ENCODE measurements at regions not wholly inside any gene's neighbourhood (a gene's known extent, or its start where the extent isn't known, plus 50 kb on each side); places are given as distances from the start of the nearest gene placed in this dataset.

DNA sequence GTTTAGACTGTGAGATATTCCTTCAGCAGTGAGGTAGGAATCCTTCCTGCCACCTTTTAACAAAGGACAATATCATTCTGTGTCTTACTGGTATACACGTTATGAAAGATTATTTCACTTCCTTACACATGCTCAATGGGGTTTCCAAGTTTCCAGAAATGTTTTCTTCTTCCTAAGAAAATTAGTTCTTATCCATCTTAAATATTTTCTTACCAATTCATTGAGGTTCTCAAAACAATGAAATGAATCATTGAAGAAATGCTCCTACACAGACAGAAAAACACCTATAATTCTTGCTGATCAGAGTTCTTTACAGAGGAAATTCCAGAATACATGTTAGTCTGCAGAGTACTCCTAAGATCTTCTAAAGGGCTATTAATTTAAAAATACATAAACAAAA, 51.4 kb upstream of the SEC61G start:
- 3 to 5% methylated on average over 1 of the region's 1 CpG for WGBS, 2 donors

DNA sequence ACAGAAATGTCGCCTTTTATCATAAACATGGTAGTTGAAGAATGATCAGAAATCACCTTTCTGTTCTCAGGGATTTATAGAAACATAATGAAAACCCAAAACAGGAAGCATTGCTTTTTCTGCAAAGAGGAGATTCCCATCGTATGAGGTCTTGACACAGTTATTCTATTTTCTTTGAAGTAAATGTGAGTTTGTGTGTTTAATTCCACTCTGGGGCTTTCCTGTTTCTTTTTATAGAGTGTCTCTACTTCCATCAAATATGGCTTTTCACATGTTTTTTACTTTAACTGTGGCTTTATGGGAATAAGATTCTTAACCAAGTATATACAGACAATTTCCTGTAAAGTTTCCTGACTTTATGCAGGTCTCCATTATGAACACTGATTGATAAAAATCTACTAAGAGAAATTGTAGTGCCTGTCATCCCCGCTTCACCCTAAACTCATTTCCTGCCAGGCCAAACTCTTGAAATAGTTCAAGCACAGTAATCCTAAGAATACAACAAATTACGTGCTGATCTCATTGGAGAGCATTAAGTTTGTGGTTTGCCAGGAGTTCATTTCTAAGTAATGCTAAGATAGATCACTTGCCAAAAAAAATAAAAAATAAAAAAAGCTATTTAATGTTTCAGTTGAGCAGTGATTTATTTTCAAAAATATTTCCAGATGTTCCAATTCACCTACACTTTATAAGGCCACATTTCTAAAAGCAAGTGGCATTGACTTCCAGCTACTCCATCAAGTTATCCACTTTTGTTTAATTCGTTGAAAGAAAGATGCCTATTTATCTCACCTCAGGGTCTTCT, 52.2 kb upstream of the SEC61G start:
- ATAC-seq (ENCODE audit: low FRiP score) (peak; percentile 77), DNase-seq (no peak)
- intact Hi-C loops (cut with DNase I), result no loop called here
- Histone ChIP-seq H3K27ac (ENCODE audit: low read depth in 1 of 2, low read length in 2 of 2) (peak overlapping the region; percentile 14 to 74), H3K36me3 (ENCODE audit: control insufficient read depth in 1 of 2, insufficient read depth in 2 of 2, low read length in 1 of 2) (no peaks in the 10 kb centered on the region), H3K4me1 (ENCODE audit: control insufficient read depth in 1 of 2, insufficient read depth in 2 of 2, low read length in 2 of 2) (peaks cover 0 to 3% of the 10 kb centered on the region in 2 donors), H3K9me3 (ENCODE audit: control insufficient read depth, low read length) (no peaks in the 10 kb centered on the region), H3K27me3 (ENCODE audit: control insufficient read depth in 1 of 2, insufficient read depth in 2 of 2, low read length in 1 of 2) (no peaks in the 10 kb centered on the region), H3K4me3 (ENCODE audit: low read length in 2 of 2) (no peak overlapping the region)
- 16 to 18% methylated on average over 5 of the region's 5 CpGs for whole genome bisulfite sequencing, 2 donors

More for the DNA sequence above, 51.4 kb upstream of the SEC61G start:
- Histone ChIP-seq H3K27ac (ENCODE audit: low read depth in 1 of 2, low read length in 2 of 2) (peak overlapping the region in 1 of 2 donors; percentile 14), H3K27me3 (ENCODE audit: control insufficient read depth in 1 of 2, insufficient read depth in 2 of 2, low read length in 1 of 2) (no peaks in the 10 kb centered on the region), H3K4me3 (ENCODE audit: low read length in 2 of 2) (no peak overlapping the region), H3K4me1 (ENCODE audit: control insufficient read depth in 1 of 2, insufficient read depth in 2 of 2, low read length in 2 of 2) (peaks cover 0 to 3% of the 10 kb centered on the region in 2 donors), H3K9me3 (ENCODE audit: control insufficient read depth, low read length) (no peaks in the 10 kb centered on the region), H3K36me3 (ENCODE audit: control insufficient read depth in 1 of 2, insufficient read depth in 2 of 2, low read length in 1 of 2) (no peaks in the 10 kb centered on the region)
- DNase-seq (no peak), ATAC-seq (ENCODE audit: low FRiP score) (no peak)
- intact Hi-C loops (cut with DNase I), result no loop called here

DNA sequence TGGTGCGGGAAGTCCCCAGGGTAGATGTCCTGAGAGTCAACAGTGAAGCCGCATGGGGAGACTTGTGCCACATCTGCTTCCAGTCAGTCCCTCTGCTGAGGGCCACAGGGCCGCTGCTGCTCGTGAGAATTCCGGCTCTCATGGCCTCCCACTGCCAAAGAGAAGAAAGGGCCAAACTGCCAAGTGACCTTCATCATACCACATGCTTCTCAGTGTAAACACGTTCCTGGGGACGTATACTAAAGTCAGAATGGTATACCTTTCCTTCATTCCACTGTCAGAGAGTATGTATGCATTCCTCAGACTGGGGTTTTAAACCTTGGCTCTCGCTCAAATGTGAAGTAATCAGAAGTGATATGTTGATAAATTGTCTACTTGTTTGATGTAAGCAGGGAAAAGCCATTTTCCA, 52.8 kb upstream of the SEC61G start:
- H3K36me3 ChIP-seq (ENCODE audit: control insufficient read depth in 1 of 2, insufficient read depth in 2 of 2, low read length in 1 of 2), result no peaks in the 10 kb centered on the region
- H3K27ac ChIP-seq (ENCODE audit: low read depth in 1 of 2, low read length in 2 of 2), result peak overlapping the region in 1 of 2 donors; percentile 74
- no peaks in the 10 kb centered on the region for H3K27me3 ChIP-seq (ENCODE audit: control insufficient read depth in 1 of 2, insufficient read depth in 2 of 2, low read length in 1 of 2)
- no peak overlapping the region for H3K4me3 ChIP-seq (ENCODE audit: low read length in 2 of 2)
- WGBS, 2 donors, result 15% methylated on average over 8 of the region's 8 CpGs
- DNase-seq (no peak), ATAC-seq (ENCODE audit: low FRiP score) (peak; percentile 76)
- intact Hi-C loops (cut with DNase I), result no loop called here
- H3K4me1 ChIP-seq (ENCODE audit: control insufficient read depth in 1 of 2, insufficient read depth in 2 of 2, low read length in 2 of 2), result peaks cover 0 to 3% of the 10 kb centered on the region in 2 donors
- no peaks in the 10 kb centered on the region for H3K9me3 ChIP-seq (ENCODE audit: control insufficient read depth, low read length)

DNA sequence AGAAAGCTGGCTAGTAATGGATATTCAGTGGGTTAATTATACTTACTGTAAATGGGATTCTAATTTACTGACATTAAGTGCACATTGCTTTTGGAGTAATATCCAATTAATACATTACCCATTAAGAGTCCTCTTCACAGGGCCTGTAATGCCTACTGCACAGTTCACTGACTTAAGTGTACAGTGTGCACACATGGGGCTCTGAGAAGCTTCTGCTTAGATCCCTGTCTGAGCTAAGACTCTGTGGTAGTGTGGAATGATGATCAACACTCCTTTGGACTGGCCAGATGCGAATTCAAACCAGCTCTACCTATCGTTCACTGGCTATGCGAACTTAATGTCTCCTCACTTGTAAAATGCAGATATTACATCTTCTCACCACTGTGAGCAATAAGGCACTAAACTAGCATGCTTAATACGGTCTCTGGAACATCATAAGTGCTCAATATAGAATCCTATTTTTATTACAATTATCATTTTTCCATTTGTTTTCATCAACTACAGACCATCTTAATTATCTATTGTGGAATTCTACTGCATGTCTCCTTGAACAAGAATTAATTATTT, 53.8 kb upstream of the SEC61G start:
- Histone ChIP-seq H3K4me3 (ENCODE audit: low read length in 2 of 2) (no peak overlapping the region), H3K27me3 (ENCODE audit: control insufficient read depth in 1 of 2, insufficient read depth in 2 of 2, low read length in 1 of 2) (no peaks in the 10 kb centered on the region), H3K27ac (ENCODE audit: low read depth in 1 of 2, low read length in 2 of 2) (no peak overlapping the region), H3K4me1 (ENCODE audit: control insufficient read depth in 1 of 2, insufficient read depth in 2 of 2, low read length in 2 of 2) (peaks cover 0 to 3% of the 10 kb centered on the region in 2 donors), H3K9me3 (ENCODE audit: control insufficient read depth, low read length) (no peaks in the 10 kb centered on the region), H3K36me3 (ENCODE audit: control insufficient read depth in 1 of 2, insufficient read depth in 2 of 2, low read length in 1 of 2) (no peaks in the 10 kb centered on the region)
- intact Hi-C loops (cut with DNase I), result no loop called here
- DNase-seq, result no peak
- WGBS, 2 donors, result 91 to 95% methylated on average over 4 of the region's 4 CpGs
- no peak for ATAC-seq (ENCODE audit: low FRiP score)

DNA sequence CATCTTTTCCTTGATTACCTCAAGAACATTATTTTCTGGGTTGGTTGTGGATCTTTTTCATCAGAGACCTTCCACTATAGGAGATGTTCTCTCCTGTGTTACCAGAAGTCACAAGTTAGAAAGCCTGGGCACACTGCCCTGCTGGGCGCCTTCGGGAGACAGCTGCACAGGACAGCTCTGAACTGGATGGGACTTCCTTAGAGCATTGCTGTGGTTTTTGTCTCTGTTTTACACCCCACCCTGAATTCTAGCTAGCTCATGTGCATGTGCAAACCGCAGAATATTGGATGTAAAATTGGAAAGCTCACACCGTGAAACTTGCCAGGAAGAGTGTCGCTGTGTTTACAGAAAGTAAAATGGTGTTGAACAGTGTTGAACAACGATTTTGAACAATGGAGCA, 54.4 kb upstream of the SEC61G start:
- Histone ChIP-seq H3K27ac (ENCODE audit: low read depth in 1 of 2, low read length in 2 of 2) (no peak overlapping the region), H3K36me3 (ENCODE audit: control insufficient read depth in 1 of 2, insufficient read depth in 2 of 2, low read length in 1 of 2) (no peaks in the 10 kb centered on the region), H3K9me3 (ENCODE audit: control insufficient read depth, low read length) (no peaks in the 10 kb centered on the region), H3K4me3 (ENCODE audit: low read length in 2 of 2) (no peak overlapping the region), H3K4me1 (ENCODE audit: control insufficient read depth in 1 of 2, insufficient read depth in 2 of 2, low read length in 2 of 2) (peaks cover 0 to 3% of the 10 kb centered on the region in 2 donors), H3K27me3 (ENCODE audit: control insufficient read depth in 1 of 2, insufficient read depth in 2 of 2, low read length in 1 of 2) (no peaks in the 10 kb centered on the region)
- 62 to 65% methylated on average over 6 of the region's 6 CpGs for WGBS, 2 donors
- ATAC-seq (ENCODE audit: low FRiP score), result peak; percentile 65
- peak in 1 of 2 donors; percentile 73 for DNase-seq
- intact Hi-C loops (cut with DNase I), result no loop called here

DNA sequence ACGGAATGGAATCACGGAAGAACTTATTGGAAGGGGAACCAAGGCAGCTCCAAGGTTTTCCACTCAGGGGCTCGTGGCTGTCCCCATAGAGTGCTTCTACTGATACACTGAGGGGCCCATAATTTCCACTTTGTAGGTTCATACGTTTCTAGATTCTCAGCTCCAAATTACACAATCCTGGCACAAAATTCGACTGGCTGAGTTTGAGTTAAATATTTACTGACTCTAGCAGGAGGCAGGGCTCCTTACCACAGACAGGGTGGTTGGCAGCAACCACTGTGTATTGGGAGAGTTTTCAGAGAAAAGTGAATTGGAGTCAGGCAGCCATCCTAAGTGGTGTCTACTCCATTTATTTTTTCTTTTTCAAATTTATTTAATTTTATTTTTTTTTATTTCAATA, 55.4 kb upstream of the SEC61G start:
- WGBS, 2 donors, result 67 to 73% methylated on average over 5 of the region's 5 CpGs
- Histone ChIP-seq H3K4me3 (ENCODE audit: low read length in 2 of 2) (no peak overlapping the region), H3K9me3 (ENCODE audit: control insufficient read depth, low read length) (no peaks in the 10 kb centered on the region), H3K36me3 (ENCODE audit: control insufficient read depth in 1 of 2, insufficient read depth in 2 of 2, low read length in 1 of 2) (no peaks in the 10 kb centered on the region), H3K27ac (ENCODE audit: low read depth in 1 of 2, low read length in 2 of 2) (no peak overlapping the region), H3K4me1 (ENCODE audit: control insufficient read depth in 1 of 2, insufficient read depth in 2 of 2, low read length in 2 of 2) (peaks cover 0 to 3% of the 10 kb centered on the region in 2 donors), H3K27me3 (ENCODE audit: control insufficient read depth in 1 of 2, insufficient read depth in 2 of 2, low read length in 1 of 2) (no peaks in the 10 kb centered on the region)
- no peak for ATAC-seq (ENCODE audit: low FRiP score)
- DNase-seq, result no peak
- intact Hi-C loops (cut with DNase I), result no loop called here

DNA sequence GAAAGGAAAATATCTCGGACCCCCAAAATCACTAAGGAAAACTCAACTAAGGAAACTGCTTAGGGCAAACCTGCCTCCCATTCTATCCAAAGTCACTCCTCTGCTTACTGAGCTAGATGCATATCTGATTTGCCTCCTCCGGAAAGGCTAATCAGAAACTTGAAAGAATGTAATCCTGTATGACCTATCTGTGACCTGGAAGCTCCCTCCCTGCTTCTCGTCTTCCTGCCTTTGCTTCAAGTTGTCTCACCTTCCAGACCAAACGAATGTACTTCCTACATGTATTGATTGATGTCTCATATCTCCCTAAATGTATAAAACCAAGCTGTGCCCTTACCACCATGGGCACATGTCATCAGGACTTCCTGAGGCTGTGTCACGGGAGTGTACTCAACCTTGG, 58.1 kb upstream of the SEC61G start:
- WGBS, 2 donors, result 78% methylated on average over 5 of the region's 5 CpGs
- no peak overlapping the region for H3K27ac ChIP-seq (ENCODE audit: low read depth in 1 of 2, low read length in 2 of 2)
- no peaks in the 10 kb centered on the region for H3K36me3 ChIP-seq (ENCODE audit: control insufficient read depth in 1 of 2, insufficient read depth in 2 of 2, low read length in 1 of 2)
- H3K9me3 ChIP-seq (ENCODE audit: control insufficient read depth, low read length), result no peaks in the 10 kb centered on the region
- H3K4me1 ChIP-seq (ENCODE audit: control insufficient read depth in 1 of 2, insufficient read depth in 2 of 2, low read length in 2 of 2), result no peaks in the 10 kb centered on the region
- no peaks in the 10 kb centered on the region for H3K27me3 ChIP-seq (ENCODE audit: control insufficient read depth in 1 of 2, insufficient read depth in 2 of 2, low read length in 1 of 2)
- no peak for DNase-seq
- intact Hi-C loops (cut with DNase I), result no loop called here
- no peak overlapping the region for H3K4me3 ChIP-seq (ENCODE audit: low read length in 2 of 2)
- no peak for ATAC-seq (ENCODE audit: low FRiP score)

DNA sequence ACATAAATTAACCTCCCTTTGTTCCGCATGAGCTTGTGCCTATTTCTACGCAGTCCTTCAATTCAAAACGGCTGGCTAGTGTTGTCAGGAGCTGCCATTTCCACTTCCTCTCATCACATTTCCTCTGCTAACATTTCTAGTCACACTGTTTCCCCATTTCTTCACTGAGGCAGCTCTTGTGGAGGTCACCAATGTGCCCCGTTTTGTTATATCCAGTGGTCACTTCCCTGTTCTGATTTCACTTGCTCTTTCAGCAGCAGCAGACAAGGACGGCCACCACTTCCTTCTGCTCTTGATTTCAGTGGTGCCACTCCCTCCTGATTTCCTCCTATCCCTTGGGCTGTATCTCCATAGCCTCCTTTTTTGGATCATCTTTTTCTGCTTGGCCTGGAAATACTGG, 64.8 kb upstream of the SEC61G start:
- ATAC-seq (ENCODE audit: low FRiP score), result no peak
- H3K27me3 ChIP-seq (ENCODE audit: control insufficient read depth in 1 of 2, insufficient read depth in 2 of 2, low read length in 1 of 2), result no peaks in the 10 kb centered on the region
- DNase-seq, result no peak
- WGBS, 2 donors, result 65 to 71% methylated on average over 5 of the region's 5 CpGs
- no peaks in the 10 kb centered on the region for H3K4me1 ChIP-seq (ENCODE audit: control insufficient read depth in 1 of 2, insufficient read depth in 2 of 2, low read length in 2 of 2)
- H3K4me3 ChIP-seq (ENCODE audit: low read length in 2 of 2), result no peak overlapping the region
- intact Hi-C loops (cut with DNase I), result no loop called here
- no peaks in the 10 kb centered on the region for H3K9me3 ChIP-seq (ENCODE audit: control insufficient read depth, low read length)
- H3K36me3 ChIP-seq (ENCODE audit: control insufficient read depth in 1 of 2, insufficient read depth in 2 of 2, low read length in 1 of 2), result no peaks in the 10 kb centered on the region
- H3K27ac ChIP-seq (ENCODE audit: low read depth in 1 of 2, low read length in 2 of 2), result no peak overlapping the region

DNA sequence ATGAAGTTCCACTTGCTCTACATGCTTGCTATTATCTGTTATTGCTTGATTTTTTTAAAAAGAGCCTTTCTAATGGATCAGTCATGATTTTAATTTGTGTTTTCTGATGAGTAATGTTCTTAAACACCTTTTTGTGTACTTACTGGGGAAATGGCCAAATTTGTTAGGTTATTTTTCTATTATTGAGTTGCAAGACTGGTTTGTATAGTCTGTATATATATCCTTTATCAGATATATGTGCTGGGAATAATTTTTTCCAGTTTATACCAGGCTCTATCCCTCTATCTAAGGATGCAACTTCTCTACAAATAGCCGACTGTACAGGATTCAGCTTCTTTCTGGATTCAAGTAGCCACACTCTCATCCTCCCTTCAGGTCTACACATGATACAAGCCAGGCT, 65.6 kb upstream of the SEC61G start:
- intact Hi-C loops (cut with DNase I), result no loop called here
- ATAC-seq (ENCODE audit: low FRiP score), result no peak
- H3K27me3 ChIP-seq (ENCODE audit: control insufficient read depth in 1 of 2, insufficient read depth in 2 of 2, low read length in 1 of 2), result no peaks in the 10 kb centered on the region
- no peaks in the 10 kb centered on the region for H3K9me3 ChIP-seq (ENCODE audit: control insufficient read depth, low read length)
- no peak overlapping the region for H3K4me3 ChIP-seq (ENCODE audit: low read length in 2 of 2)
- 92% methylated on average over 1 of the region's 1 CpG for WGBS, 2 donors
- no peaks in the 10 kb centered on the region for H3K36me3 ChIP-seq (ENCODE audit: control insufficient read depth in 1 of 2, insufficient read depth in 2 of 2, low read length in 1 of 2)
- no peaks in the 10 kb centered on the region for H3K4me1 ChIP-seq (ENCODE audit: control insufficient read depth in 1 of 2, insufficient read depth in 2 of 2, low read length in 2 of 2)
- no peak overlapping the region for H3K27ac ChIP-seq (ENCODE audit: low read depth in 1 of 2, low read length in 2 of 2)
- no peak for DNase-seq
